Endometrium (tissue), 2 donors: ENCODE measurements at regions not wholly inside any gene's neighbourhood (a gene's known extent, or its start where the extent isn't known, plus 50 kb on each side); places are given as distances from the start of the nearest gene placed in this dataset.

Experiments
- FAIRE-seq: peaks from 2 replicates; lab custom pipeline; 2012; peaks lifted over from hg19 to GRCh38; lab: Jason Lieb, UNC
- donor health status: control.
- donor health status: control.

GRCh38 chr5:15206133-15206532, 293.8 kb upstream of the FBXL7 start:
- no peak for FAIRE-seq

- no peak for FAIRE-seq
These were observed 296.6 kb upstream of the FBXL7 start for GRCh38 chr5:15203376-15203775.

DNA sequence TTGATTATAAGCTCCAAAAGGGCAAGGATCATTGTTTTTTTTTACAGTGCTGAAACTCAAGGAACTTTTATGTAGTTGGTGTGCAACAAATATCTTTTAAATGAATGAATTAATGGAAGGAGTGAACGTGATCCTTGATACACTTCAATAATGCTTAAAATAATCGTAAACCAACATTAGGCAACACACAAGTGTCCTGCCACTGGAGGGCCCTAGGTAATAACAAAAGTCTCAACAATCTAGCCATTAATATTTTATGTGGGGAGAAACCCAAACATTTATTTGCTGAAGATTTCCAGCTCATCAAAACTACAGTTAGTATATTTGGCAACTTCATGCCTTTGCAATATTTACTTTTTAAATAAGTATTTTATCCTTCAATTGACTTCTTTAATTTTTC, 309.0 kb upstream of the FBXL7 start:
- peak; percentile 63 for FAIRE-seq

- peak; percentile 57 for FAIRE-seq
These were observed 311.9 kb upstream of the ANKH start for GRCh38 chr5:15183520-15183919.

DNA sequence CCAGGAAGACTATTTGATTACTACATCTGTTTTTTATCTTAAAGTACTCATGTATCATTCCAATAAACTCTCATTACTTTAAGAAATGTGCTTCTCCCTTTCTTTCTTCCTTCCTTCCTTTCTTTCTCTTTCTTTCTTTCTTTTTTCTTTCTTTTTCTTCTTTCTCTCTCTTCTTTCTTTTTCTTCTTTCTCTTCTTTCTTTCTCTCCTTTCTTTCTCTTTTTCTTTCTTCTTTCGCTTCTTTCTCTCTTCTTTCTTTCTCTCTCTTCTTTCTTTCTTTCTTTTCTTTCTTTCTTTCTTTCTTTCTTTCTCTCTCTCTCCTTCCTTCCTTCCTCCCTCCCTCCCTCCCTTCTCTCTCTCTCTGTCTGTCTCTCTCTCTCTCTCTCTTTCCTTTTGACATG, 298.6 kb upstream of the ANKH start:
- FAIRE-seq: no peak

DNA sequence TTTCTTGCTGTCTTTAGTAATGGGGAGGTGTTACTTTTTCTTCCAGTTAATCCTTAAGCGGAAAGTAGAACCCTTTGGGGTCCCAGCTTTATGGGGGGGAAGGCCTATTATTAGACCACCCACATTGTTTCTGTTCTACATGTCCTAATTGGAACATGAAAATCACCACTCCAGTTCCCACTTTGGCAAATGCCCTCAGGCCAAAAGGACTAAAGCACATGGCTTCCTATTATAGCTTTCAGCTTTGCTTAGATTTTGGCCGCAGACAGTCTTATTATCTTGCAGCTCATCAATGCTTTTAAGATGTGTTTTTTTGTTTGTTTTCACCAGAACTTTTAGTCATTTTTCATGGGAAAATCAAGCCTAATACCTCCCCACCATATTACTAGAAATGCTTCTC, 296.8 kb upstream of the ANKH start:
- FAIRE-seq: no peak

DNA sequence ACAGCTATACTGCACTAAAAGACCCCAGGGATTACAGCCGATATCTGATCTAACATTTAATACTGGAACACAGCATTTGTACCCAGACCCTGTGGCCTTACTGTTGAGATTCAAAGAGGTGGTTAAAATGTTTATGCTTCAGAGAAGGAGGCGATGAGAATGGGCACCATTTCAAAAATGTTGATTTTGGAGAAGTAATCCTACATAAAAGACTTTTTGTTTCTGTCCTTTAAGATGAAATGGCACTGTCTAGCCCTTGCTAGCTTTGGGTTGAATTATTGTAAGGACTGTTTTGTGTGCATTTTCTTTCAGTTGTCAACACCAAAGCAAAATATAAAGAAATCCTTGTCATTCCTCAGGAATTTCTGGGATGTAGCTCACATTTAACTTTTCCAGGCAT, 288.5 kb upstream of the ANKH start:
- FAIRE-seq: no peak

GRCh38 chr5:15159606-15160005, 288.0 kb upstream of the ANKH start:
- no peak for FAIRE-seq

DNA sequence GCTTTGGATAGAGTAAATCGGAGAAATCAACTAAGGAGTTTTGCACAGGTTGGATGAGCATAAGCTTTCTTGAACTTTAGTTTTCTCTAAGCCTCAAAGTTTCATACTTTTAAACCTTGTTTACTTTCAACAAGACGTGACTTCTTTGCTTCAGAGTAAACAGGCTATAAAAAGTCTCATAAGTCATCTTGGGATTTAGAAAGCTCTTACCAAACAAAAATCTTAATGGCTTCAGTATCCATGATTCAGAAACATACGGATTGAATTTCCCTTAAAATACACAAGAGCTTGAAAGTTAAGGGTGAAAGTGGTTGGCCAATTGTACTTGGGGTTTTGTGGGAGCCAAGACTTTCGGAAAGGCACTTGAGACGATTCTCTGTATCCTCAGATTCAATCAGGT, 270.9 kb upstream of the ANKH start:
- peak; percentile 99 for FAIRE-seq

DNA sequence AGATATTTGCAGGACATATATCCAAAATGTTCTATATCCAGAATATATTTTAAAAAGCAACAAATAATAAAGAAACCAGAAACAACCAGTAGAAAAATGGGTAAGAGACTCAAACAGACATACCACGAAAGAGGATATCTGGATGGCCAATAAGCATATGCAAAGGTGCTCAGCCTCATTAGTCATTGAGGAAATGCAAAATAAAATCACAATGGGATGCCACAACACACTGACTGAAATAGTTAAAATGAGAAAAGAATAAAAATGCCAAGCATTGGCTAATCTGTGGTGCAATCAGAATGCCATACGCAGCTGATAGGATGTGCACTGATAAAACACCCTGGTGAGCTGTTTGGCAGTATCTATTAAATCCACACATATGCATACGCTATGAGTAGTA, 265.8 kb upstream of the ANKH start:
- FAIRE-seq: no peak

DNA sequence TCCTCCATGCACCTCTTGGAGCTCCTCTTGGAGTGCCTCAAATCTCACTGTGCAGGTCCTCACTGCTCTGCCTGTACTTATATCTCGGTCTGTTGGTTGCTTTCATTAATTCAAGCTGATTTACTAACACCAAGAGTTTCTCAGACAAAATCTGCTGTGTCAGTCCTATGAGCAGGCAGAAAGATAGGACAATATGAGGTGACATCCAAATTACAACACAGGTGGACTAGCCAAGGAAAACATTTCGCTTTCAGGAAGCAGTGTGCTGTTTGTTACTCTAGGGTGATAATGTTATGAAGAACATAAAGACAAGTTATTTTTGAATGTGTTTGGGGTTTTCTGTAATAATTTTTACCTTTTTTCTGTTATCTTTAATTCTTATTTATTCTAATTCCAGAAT, 264.1 kb upstream of the ANKH start:
- FAIRE-seq: peak; percentile 37

DNA sequence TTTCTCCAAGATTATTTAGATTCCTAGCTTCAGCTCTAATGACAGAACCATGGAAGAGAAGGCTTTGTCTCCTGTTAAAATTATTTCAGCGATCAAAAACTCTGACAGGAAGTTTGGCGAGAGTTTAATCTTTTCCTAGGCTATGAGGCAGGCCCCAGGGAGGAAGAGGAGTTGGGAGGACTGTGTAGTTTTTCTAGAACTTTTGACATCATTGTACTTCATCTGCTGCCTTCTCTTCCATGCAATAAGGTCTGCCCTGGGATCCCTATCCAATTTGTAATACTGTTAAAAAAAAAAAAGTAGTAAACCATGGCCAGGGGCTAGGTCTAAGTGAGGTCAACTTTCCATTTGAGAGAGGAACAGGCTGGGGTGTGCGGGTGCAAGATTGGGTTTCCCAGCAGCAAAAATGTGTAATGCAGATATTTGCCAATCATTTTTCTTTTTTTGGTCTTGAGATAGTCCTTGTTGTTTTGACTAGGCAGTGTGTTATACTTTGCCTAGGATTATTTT, 261.9 kb upstream of the ANKH start:
- no peak for FAIRE-seq

- FAIRE-seq: no peak
These were observed 261.3 kb upstream of the ANKH start for GRCh38 chr5:15132816-15133405.

DNA sequence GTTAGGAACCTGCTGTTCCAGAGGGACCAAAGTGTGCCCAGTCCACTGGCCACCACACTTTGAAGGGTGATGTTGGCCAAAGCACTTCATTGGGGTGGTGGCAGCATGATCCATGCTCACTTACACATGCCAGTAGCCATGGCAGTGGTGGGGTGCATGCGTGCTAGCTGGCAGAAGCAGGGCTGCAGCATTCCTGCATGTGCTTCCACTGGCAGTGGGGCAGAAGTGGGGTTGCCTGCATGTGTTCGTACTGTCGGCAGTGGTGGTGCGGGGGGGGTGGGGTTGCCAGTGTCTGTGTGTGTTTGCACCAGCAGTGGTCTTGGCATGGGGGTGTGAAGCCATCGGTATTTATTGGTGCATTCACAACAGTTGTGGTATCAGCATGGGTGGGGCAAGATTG, 260.3 kb upstream of the ANKH start:
- FAIRE-seq: no peak

- peak; percentile 43 for FAIRE-seq
These were observed 253.4 kb upstream of the ANKH start for GRCh38 chr5:15124871-15125568.

DNA sequence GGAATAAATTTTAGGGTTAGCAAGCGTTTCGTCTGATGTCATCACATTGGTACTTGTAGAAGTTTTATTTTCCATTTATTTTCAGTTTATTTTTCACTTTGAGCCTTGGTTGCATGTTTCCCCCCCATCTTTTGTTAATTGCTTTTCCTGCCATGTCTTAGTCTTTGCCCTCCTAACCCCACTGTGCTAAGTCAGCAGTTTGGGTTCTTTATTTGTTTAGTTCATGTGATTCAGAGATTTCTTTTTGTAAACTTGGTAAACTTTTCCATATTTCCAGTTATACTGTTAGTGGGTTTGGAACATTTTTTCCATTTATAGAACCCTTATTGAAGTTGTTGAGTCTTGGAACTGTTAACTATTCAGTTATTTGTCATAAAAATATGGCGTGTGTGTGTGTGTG, 252.9 kb upstream of the ANKH start:
- peak; percentile 12 for FAIRE-seq

DNA sequence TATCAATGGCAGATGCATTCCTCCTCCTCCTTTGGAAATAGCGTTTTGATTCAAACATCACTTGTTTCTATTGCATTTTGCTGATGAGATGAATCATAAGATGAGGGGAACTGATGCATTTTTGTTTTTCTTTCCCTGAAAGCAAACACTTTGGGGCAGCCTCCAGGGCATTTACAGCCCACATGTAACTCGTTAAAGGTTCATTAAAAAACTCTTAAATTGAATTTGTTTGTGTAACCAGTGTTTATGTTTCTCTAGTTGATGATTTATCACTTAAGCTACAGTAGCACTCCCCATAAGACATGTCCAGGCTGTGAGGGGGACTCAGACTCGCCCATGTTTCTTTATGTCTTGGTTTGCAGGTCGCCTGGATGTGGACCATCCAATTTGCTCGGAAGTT, 246.1 kb upstream of the ANKH start:
- peak; percentile 90 for FAIRE-seq

DNA sequence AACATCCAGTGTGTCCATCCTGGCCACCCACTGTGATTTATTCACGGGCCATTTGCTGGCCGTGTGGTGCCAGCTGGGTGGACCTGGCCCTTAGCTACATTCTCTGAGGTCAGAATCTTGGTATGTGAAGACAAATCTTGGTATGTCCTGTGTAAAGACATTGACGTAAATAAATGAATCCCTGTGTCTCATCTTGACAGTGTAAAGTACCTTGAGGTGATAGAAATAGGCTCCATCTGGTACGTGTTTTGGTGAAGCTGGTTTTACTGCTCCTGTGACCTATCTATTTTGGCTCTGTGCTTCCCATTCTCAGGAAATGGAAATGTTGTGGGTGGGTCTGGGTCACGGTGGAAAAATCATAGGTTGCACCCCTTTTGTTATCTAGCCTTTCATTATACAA, 245.4 kb upstream of the ANKH start:
- no peak for FAIRE-seq

GRCh38 chr5:15106530-15107283, 235.1 kb upstream of the ANKH start:
- no peak for FAIRE-seq

- no peak for FAIRE-seq
These were observed 234.3 kb upstream of the ANKH start for GRCh38 chr5:15105799-15106393.

- no peak for FAIRE-seq
These were observed 232.3 kb upstream of the ANKH start for GRCh38 chr5:15103864-15104263.

DNA sequence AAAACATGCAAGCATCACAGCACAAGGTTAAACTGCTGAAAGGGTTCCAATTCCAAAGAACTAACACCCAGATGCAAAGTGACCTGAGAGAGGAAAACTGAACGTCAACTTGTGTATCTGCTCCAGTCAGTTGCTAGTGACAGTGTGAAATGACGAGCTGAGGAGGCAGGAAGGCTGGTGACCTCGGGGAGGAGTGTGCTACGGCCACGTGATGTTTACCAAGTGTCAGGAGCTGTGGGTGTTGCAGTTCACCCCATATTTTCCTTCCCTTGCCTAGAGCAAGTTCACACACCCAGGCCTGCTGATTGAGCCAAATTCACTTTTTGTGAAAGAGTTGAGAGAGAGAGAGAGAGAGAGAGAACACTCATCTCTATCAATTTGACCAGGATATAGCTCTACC, 231.6 kb upstream of the ANKH start:
- no peak for FAIRE-seq

DNA sequence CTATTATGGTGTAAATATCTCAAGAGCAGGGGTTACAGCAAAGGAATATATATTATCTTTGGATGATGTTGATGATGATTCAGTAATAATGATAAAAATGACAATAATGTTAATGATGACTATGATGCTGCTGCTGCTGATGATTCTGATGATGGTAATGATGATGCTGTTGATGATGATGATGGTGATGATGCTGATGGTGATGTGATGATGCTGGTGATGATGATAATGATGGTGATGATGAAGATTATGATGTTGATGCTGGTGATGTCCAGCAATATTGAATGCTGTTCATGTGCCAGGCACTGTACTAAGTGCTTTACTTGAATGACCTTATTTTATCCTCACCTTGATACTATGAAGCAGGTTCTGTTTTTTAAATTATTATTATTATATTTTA, 226.0 kb upstream of the ANKH start:
- no peak for FAIRE-seq
